ENCODE measurements at regions not wholly inside any gene's neighbourhood (a gene's known extent, or its start where the extent isn't known, plus 50 kb on each side); places are given as distances from the start of the nearest gene placed in this dataset.
A peak's percentile ranks its signal among the peaks of the same experiment; 100 is the strongest.

DNA sequence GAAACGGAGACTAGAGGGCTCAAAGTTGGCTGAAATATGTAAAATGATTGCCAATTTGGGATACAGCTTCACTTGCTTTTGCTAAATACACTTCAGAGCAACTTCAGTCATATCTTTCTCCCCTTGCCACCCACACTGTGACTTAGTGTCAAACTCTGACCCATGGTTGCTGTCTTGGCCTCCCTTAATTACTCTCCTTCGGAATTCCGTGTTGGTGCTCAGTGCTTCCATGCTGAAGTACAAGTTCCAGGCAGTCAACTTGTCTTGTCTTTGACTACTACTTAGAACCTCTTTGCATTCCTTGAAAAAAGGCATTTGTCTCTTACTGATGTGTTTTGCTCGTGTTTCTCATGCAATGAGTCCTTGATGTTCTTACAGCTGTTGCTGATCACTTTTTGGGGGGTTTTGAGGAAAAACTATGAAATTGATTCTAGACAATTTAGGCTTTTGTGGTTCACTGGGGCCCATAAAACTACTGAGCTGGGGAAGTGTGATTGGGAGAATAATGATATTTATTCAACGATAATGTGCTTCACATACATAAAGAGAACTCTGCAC, 146.0 kb downstream of the UBE2E3 start:
- H3F3A ChIP-seq (ENCODE audit: insufficient read depth), result 0 out of 2 replicates have a peak, but pooled peaks cover 3% of the 10 kb centered on the region
- H3K9me2 ChIP-seq (ENCODE audit: insufficient read depth), result no peaks in the 10 kb centered on the region
- H4K20me1 ChIP-seq (ENCODE audit: insufficient read depth), result no peaks in the 10 kb centered on the region
- no peak for DNase-seq
- no peaks in the 10 kb centered on the region for H3K9me3 ChIP-seq (ENCODE audit: low read depth)
- whole genome bisulfite sequencing, 2 experiments (ENCODE audit: low coverage in 1 of 2, low lambda C conversion rate in 2 of 2, missing lambda C conversion rate in 2 of 2), result 95 to 96% methylated on average over 5 of the region's 5 CpGs
- in situ Hi-C loops (cut with MboI), result no loop called here
- no peak overlapping the region for H3K4me2 ChIP-seq (ENCODE audit: unreplicated experiment)
- TF ChIP-seq EZH2 (IDR thresholded peaks at IDR 0.05; ENCODE audit: insufficient read depth, poor library complexity, severe bottlenecking) (no peak), EZH2phosphoT487 (IDR thresholded peaks at IDR 0.05; ENCODE audit: insufficient read depth, low read depth) (no peak)
- no peak overlapping the region for H3K9ac ChIP-seq
- no peaks in the 10 kb centered on the region for H3K79me2 ChIP-seq (ENCODE audit: insufficient read depth)
- peaks cover 10% of the 10 kb centered on the region for H3K4me1 ChIP-seq (ENCODE audit: insufficient read depth)
- H3K4me3 ChIP-seq, result no peak overlapping the region
- no peak overlapping the region for H3K27ac ChIP-seq
- no peaks in the 10 kb centered on the region for H3K36me3 ChIP-seq (ENCODE audit: low read depth)
- H2AFZ ChIP-seq, result no peak overlapping the region
- H3K27me3 ChIP-seq (replicated peaks; ENCODE audit: insufficient read depth), result no peaks in the 10 kb centered on the region

GRCh38 chr2:181128199-181128598, 147.8 kb downstream of the UBE2E3 start:
- no peak overlapping the region for H3K27ac ChIP-seq
- in situ Hi-C loops (cut with MboI), result no loop called here
- no peak for DNase-seq
- no peak overlapping the region for H3K4me2 ChIP-seq (ENCODE audit: unreplicated experiment)
- H3K9ac ChIP-seq, result no peak overlapping the region
- H2AFZ ChIP-seq, result no peak overlapping the region
- peaks cover 10% of the 10 kb centered on the region; the same call in 1 of the 2 replicates for H3K4me1 ChIP-seq (ENCODE audit: insufficient read depth)
- no peak overlapping the region for H3K4me3 ChIP-seq
- H3K9me2 ChIP-seq (ENCODE audit: insufficient read depth), result no peaks in the 10 kb centered on the region
- H3F3A ChIP-seq (ENCODE audit: insufficient read depth), result 0 out of 2 replicates have a peak, but pooled peaks cover 3% of the 10 kb centered on the region
- TF ChIP-seq EZH2 (IDR thresholded peaks at IDR 0.05; ENCODE audit: insufficient read depth, poor library complexity, severe bottlenecking), result no peak
- TF ChIP-seq EZH2phosphoT487 (IDR thresholded peaks at IDR 0.05; ENCODE audit: insufficient read depth, low read depth), result no peak
- H3K36me3 ChIP-seq (ENCODE audit: low read depth), result no peaks in the 10 kb centered on the region
- H3K9me3 ChIP-seq (ENCODE audit: low read depth), result no peaks in the 10 kb centered on the region
- no peaks in the 10 kb centered on the region for H4K20me1 ChIP-seq (ENCODE audit: insufficient read depth)
- no peaks in the 10 kb centered on the region for H3K79me2 ChIP-seq (ENCODE audit: insufficient read depth)
- no peaks in the 10 kb centered on the region for H3K27me3 ChIP-seq (replicated peaks; ENCODE audit: insufficient read depth)

- Histone ChIP-seq H4K20me1 (ENCODE audit: insufficient read depth) (no peaks in the 10 kb centered on the region), H3K79me2 (ENCODE audit: insufficient read depth) (no peaks in the 10 kb centered on the region), H3K9me2 (ENCODE audit: insufficient read depth) (no peaks in the 10 kb centered on the region), H3K36me3 (ENCODE audit: low read depth) (no peaks in the 10 kb centered on the region), H3K4me2 (ENCODE audit: unreplicated experiment) (no peak overlapping the region), H3F3A (ENCODE audit: insufficient read depth) (0 out of 2 replicates have a peak, but pooled peaks cover 3% of the 10 kb centered on the region), H3K9ac (no peak overlapping the region), H3K4me1 (ENCODE audit: insufficient read depth) (no peaks in the 10 kb centered on the region), H3K27me3 (replicated peaks; ENCODE audit: insufficient read depth) (no peaks in the 10 kb centered on the region), H3K9me3 (ENCODE audit: low read depth) (no peaks in the 10 kb centered on the region), H3K4me3 (no peak overlapping the region), H2AFZ (no peak overlapping the region), H3K27ac (no peak overlapping the region)
- in situ Hi-C loops (cut with MboI), result no loop called here
- WGBS, 2 experiments (ENCODE audit: low coverage in 1 of 2, low lambda C conversion rate in 2 of 2, missing lambda C conversion rate in 2 of 2), result 94 to 100% methylated on average over 4 of the region's 4 CpGs
- no peak for DNase-seq
- TF ChIP-seq EZH2phosphoT487 (IDR thresholded peaks at IDR 0.05; ENCODE audit: insufficient read depth, low read depth) (no peak), EZH2 (IDR thresholded peaks at IDR 0.05; ENCODE audit: insufficient read depth, poor library complexity, severe bottlenecking) (no peak)
Observed at GRCh38 chr2:181129364-181130056, 149.1 kb downstream of the UBE2E3 start.

DNA sequence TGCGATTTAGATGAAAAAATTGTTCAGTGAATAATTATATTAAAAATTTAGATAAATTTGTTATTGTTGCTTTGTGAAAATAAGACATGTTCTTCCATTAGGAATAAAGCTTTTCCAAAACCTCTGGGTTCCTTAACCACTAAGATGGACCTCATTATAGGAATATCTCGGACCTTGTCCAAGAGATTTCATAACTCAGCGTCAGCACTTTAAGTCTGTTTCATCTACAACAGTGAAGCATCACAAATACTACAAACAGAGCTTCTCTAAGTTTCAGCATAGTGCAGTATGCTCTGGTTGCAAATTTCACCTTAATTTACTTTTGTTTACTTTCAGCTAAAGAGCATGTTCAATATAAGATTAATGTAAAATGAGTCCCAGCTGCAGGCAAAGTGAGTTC, 150.3 kb downstream of the UBE2E3 start:
- DNase-seq, result peak; percentile 33
- H3K79me2 ChIP-seq (ENCODE audit: insufficient read depth), result no peaks in the 10 kb centered on the region
- H3K9me3 ChIP-seq (ENCODE audit: low read depth), result peaks cover 7% of the 10 kb centered on the region
- no peaks in the 10 kb centered on the region for H3K9me2 ChIP-seq (ENCODE audit: insufficient read depth)
- 20 to 27% methylated on average over 3 of the region's 3 CpGs for WGBS, 2 experiments (ENCODE audit: low coverage in 1 of 2, low lambda C conversion rate in 2 of 2, missing lambda C conversion rate in 2 of 2)
- no peak overlapping the region for H3K9ac ChIP-seq
- H4K20me1 ChIP-seq (ENCODE audit: insufficient read depth), result no peaks in the 10 kb centered on the region
- H3K4me3 ChIP-seq, result no peak overlapping the region
- no peaks in the 10 kb centered on the region for H3K4me1 ChIP-seq (ENCODE audit: insufficient read depth)
- H2AFZ ChIP-seq, result no peak overlapping the region; the same call in 1 of the 2 replicates
- H3K27me3 ChIP-seq (replicated peaks; ENCODE audit: insufficient read depth), result no peaks in the 10 kb centered on the region
- no peak overlapping the region for H3K4me2 ChIP-seq (ENCODE audit: unreplicated experiment)
- H3K36me3 ChIP-seq (ENCODE audit: low read depth), result no peaks in the 10 kb centered on the region
- H3K27ac ChIP-seq, result no peak overlapping the region
- 0 out of 2 replicates have a peak, but pooled peaks cover 3% of the 10 kb centered on the region for H3F3A ChIP-seq (ENCODE audit: insufficient read depth)
- TF ChIP-seq EZH2 (IDR thresholded peaks at IDR 0.05; ENCODE audit: insufficient read depth, poor library complexity, severe bottlenecking) (no peak), EZH2phosphoT487 (IDR thresholded peaks at IDR 0.05; ENCODE audit: insufficient read depth, low read depth) (no peak)
- in situ Hi-C loops (cut with MboI), result no loop called here

All from GM23248 (cell line).